GM20000 (cell line): ENCODE measurements at regions not wholly inside any gene's neighbourhood (a gene's known extent, or its start where the extent isn't known, plus 50 kb on each side); places are given as distances from the start of the nearest gene placed in this dataset.

Experiments used
- DNase-seq: peaks from one replicate; pipeline ENCODE4 v3.0.0; 2012; ENCODE audit warnings: low spot score
- TF ChIP-seq, protein P1 (sequence below): IDR thresholded peaks from 2 replicates; pipeline ENCODE4 v1.5.1; 2012; ENCODE audit warnings: mild to moderate bottlenecking, control low read depth; ENCODE audit errors: extremely low read depth, missing control alignments

DNA sequence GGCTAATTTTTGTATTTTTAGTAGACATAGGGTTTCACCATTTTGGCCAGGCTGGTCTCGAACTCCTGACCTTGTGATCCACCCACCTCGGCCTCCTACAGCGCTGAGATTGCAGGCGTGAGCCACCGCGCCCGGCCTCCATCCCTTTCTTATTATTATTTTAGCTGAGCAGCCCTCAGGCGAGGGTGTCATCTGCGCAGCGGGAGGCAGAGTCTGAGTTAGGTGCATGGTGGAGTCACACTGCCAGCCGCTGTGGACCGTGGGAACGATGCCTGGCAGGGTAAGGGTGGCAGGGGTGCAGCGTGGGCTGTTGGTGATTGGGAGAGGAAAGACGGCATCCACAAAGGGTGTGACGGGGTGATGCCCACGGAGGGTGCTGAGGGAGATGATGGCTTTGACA lies 491.8 kb upstream of the FAT1 start:
- DNase-seq: no peak
- TF ChIP-seq, protein P1, sequence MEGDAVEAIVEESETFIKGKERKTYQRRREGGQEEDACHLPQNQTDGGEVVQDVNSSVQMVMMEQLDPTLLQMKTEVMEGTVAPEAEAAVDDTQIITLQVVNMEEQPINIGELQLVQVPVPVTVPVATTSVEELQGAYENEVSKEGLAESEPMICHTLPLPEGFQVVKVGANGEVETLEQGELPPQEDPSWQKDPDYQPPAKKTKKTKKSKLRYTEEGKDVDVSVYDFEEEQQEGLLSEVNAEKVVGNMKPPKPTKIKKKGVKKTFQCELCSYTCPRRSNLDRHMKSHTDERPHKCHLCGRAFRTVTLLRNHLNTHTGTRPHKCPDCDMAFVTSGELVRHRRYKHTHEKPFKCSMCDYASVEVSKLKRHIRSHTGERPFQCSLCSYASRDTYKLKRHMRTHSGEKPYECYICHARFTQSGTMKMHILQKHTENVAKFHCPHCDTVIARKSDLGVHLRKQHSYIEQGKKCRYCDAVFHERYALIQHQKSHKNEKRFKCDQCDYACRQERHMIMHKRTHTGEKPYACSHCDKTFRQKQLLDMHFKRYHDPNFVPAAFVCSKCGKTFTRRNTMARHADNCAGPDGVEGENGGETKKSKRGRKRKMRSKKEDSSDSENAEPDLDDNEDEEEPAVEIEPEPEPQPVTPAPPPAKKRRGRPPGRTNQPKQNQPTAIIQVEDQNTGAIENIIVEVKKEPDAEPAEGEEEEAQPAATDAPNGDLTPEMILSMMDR: no peak

- TF ChIP-seq, protein P1: no peak
- DNase-seq: no peak
Observed at GRCh38 chr4:187218705-187219245, 495.1 kb upstream of the FAT1 start.

DNA sequence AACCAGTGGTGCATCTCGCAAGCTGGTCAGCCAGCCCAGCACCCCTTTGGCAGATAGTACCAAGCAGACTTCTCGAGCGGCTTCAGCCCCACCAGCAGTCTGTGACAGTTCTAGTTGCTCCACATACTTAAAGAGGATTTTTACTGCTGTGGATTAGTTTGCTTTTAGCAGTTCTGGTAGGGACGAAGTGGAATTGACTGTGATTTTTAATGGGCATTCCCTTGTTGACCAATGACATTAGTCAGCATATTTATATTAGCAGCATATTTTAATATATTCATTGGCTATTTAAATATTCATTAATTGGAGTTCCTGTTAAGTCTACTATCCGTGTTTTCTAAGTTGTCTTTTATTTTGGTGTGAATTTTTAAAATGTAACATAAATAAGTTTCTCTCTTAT lies 500.9 kb upstream of the FAT1 start:
- TF ChIP-seq, protein P1: no peak
- DNase-seq: no peak

- DNase-seq: no peak
- TF ChIP-seq, protein P1: no peak
Observed at GRCh38 chr4:187227907-187228704, 504.4 kb upstream of the FAT1 start.

GRCh38 chr4:187232196-187232595 lies 508.5 kb upstream of the FAT1 start:
- TF ChIP-seq, protein P1: no peak

GRCh38 chr4:187232796-187233195 lies 509.1 kb upstream of the FAT1 start:
- TF ChIP-seq, protein P1: no peak
- no peak for DNase-seq

More at GRCh38 chr4:187232196-187232595, 508.5 kb upstream of the FAT1 start:
- DNase-seq: no peak

GRCh38 chr4:187235456-187236170 lies 512.0 kb upstream of the FAT1 start:
- TF ChIP-seq, protein P1: no peak
- no peak for DNase-seq
